Thymus (tissue), 11 donors: ENCODE measurements at regions not wholly inside any gene's neighbourhood (a gene's known extent, or its start where the extent isn't known, plus 50 kb on each side); places are given as distances from the start of the nearest gene placed in this dataset.

Experiments used
- DNase-seq, 9 donors: peaks; one replicate each; pipeline ENCODE4 v3.0.0-alpha.2; 2013; ENCODE audit warnings: low spot score in 9 of 9, low read depth in 6 of 9, missing footprints in 1 of 9
- H3K27ac ChIP-seq, 2 donors: one replicate each; pipeline ENCODE4 v1.5.1; 2013; ENCODE audit warnings: control low read depth in 1 of 2, low read depth in 1 of 2, low read length in 1 of 2, mild to moderate bottlenecking in 1 of 2, moderate library complexity in 1 of 2
- H3K27me3 ChIP-seq, 2 donors: one replicate each; pipeline ENCODE4 v1.5.1; 2013; ENCODE audit warnings: low read length in 1 of 2; ENCODE audit not compliant: control insufficient read depth in 2 of 2, insufficient read depth in 1 of 2
- H3K36me3 ChIP-seq, 2 donors: one replicate each; pipeline ENCODE4 v1.5.1; 2013; ENCODE audit warnings: low read length in 1 of 2, mild to moderate bottlenecking in 1 of 2, moderate library complexity in 1 of 2; ENCODE audit not compliant: control insufficient read depth in 2 of 2, insufficient read depth in 2 of 2
- H3K4me1 ChIP-seq, 2 donors: one replicate each; pipeline ENCODE4 v1.5.1; 2013; ENCODE audit warnings: low read length in 2 of 2; ENCODE audit not compliant: control insufficient read depth in 2 of 2, insufficient read depth in 2 of 2
- H3K4me3 ChIP-seq, 2 donors: one replicate each; pipeline ENCODE4 v1.5.1; 2013; ENCODE audit warnings: low read length in 2 of 2, control low read depth in 1 of 2, mild to moderate bottlenecking in 1 of 2
- H3K9me3 ChIP-seq, 2 donors: one replicate each; pipeline ENCODE4 v1.5.1; 2013; ENCODE audit warnings: low read length in 1 of 2, mild to moderate bottlenecking in 1 of 2; ENCODE audit not compliant: control insufficient read depth in 2 of 2, insufficient read depth in 1 of 2
- WGBS: extraction: QIAGEN DNeasy Blood & Tissue Kit; methylation state at CpG from one replicate; pipeline ENCODE4 v1.1.7; 2013; 5-methylcytosine and 5-hydroxymethylcytosine counted together
- donor health status: healthy.

DNA sequence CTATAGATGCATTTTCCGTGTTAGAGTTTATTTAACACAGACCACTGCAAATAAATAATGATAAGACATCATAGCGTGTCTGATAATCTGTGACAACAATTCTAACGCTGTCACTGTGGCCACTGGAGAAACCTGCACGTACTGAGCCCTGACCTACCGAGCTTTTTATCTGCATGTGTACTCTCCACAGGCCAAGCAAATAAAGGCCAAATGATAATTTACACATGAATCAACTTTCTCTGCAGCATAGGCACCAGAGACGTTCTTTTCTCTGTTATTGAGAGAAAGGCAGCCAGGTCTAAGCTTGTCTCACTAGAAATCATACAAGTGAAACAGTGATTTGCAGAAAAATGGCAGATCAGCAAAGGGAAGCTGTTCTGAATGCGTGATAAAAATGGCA is 75.8 kb downstream of the POU5F2 start:
- H3K36me3 ChIP-seq: no peaks in the 10 kb centered on the region
- H3K27me3 ChIP-seq: no peaks in the 10 kb centered on the region
- DNase-seq: no peak
- no peak overlapping the region for H3K27ac ChIP-seq
- no peak overlapping the region for H3K4me3 ChIP-seq
- no peaks in the 10 kb centered on the region for H3K4me1 ChIP-seq
- WGBS: 96% methylated on average over 7 of the region's 7 CpGs
- no peaks in the 10 kb centered on the region for H3K9me3 ChIP-seq

DNA sequence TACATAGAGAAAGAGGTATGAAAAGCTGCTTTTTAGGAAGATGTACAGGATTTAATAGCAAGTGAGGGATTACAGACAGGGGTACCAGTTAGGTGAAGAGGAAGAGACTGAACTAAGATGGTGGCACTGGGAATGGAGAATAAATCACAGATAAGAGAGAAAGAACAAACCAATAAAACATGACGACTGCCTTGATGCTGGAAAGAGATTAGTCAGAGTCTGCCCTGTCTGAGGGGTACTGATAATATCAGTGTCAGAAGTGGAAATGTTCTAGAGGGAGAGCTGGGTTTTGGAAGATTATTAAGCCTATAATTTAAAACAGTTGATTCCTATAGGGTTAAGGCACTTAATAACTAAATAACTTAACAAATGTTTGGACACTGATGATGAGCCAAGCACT is 77.7 kb downstream of the NR2F1 start:
- no peaks in the 10 kb centered on the region for H3K36me3 ChIP-seq
- no peaks in the 10 kb centered on the region for H3K9me3 ChIP-seq
- WGBS: 95% methylated on average over 1 of the region's 1 CpG
- H3K27me3 ChIP-seq: no peaks in the 10 kb centered on the region
- no peak overlapping the region for H3K27ac ChIP-seq
- no peak overlapping the region for H3K4me3 ChIP-seq
- DNase-seq: no peak
- H3K4me1 ChIP-seq: no peaks in the 10 kb centered on the region

DNA sequence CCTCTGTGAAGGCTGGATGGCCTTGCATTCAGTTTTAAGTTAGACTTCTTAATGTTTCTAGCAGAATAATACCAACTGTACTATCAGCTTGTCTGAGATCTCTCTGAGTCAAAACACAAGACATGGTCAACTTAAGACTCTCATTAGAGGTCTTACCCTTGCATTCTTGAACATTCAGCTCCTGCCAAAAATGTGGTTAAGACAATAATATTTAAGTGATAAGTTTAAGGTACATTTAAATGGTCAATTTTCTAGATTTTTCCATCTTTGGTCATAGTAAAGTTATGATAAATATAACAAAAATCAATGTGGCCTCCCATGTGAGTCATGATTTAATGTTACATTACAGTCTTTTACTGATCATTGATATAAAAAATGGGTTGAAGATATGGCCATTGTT is 75.0 kb downstream of the NR2F1 start:
- Histone ChIP-seq H3K9me3 (no peaks in the 10 kb centered on the region), H3K4me3 (no peak overlapping the region)

DNA sequence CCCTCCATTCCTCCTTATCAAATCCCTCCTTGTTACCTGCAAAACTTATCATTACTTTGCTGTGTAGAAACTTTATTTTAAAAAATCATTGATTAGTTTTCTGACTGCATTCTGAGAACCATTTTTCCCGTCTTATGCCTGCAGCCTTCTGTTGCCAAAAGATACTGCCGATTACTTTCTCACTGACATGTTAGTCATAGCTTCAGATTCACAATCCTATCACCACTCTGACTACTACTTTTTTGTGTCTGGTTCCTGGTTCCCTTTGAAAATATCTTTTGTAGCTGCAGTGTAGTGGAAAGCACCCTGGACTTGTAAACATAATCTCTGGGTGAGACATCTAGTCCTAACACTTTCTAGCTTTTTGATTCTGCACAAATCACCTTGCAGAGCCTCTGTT is 71.7 kb downstream of the NR2F1 start:
- H3K27me3 ChIP-seq: no peaks in the 10 kb centered on the region
- H3K4me3 ChIP-seq: no peak overlapping the region
- H3K36me3 ChIP-seq: no peaks in the 10 kb centered on the region
- H3K4me1 ChIP-seq: no peaks in the 10 kb centered on the region
- no peaks in the 10 kb centered on the region for H3K9me3 ChIP-seq
- DNase-seq: no peak
- H3K27ac ChIP-seq: no peak overlapping the region
- WGBS: 97% methylated on average over 2 of the region's 2 CpGs

More for the DNA sequence above, 75.0 kb downstream of the NR2F1 start:
- no peak for DNase-seq
- Histone ChIP-seq H3K36me3 (no peaks in the 10 kb centered on the region), H3K27ac (no peak overlapping the region), H3K27me3 (no peaks in the 10 kb centered on the region), H3K4me1 (no peaks in the 10 kb centered on the region)

DNA sequence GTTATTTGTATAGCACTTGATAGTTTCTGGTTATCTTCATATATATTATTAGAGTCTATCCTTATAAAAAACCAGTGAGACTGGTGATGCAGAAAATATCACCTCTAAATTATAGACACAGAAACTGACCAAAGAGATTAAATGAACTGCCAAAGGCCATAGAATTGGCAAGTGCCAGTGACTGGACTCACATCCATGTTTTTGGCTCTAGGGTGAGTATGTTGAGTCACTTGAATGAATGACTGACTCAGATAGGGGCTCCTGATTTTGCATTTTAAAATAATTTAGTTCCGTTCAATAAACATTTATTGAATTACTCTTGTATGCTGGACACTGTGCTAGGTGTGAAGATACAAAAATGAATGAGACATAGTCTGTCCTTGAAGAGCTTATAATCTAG is 70.7 kb downstream of the NR2F1 start:
- H3K4me1 ChIP-seq: no peaks in the 10 kb centered on the region
- no peaks in the 10 kb centered on the region for H3K9me3 ChIP-seq
- no peak overlapping the region for H3K4me3 ChIP-seq
- no peak overlapping the region for H3K27ac ChIP-seq
- no peaks in the 10 kb centered on the region for H3K27me3 ChIP-seq
- no peaks in the 10 kb centered on the region for H3K36me3 ChIP-seq
- DNase-seq: no peak
- 98% methylated on average over 1 of the region's 1 CpG for WGBS

DNA sequence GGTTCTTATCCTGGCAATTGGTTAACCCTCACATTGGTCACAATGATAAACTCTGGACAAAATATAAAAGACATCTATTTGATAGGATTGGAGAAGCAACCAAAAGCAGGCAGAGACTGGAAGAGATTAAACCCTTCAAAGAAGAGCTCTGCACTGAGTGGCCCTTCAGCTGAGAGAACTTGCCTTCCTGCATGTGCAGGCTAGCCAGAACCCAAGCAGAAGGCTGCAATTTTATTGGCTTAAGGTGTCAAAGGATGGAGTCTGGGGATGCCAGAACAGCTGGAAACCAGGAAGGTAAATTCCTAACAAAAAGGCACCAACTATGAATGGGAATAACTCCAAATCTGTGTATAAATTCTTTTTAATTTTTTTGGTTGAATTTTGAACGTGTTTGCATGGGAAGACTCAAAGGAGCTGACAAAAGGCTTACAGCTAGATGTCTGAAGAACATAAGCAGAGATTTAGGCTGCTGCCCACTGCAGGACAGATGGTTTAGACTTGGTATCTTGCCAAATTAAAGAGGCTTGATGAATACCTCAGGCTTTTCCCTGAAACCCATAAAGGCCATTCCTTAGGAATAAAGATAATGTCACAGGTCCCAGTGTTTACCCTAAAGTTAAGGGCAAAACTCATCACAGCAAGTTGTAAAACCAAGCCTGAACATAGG is 66.3 kb downstream of the NR2F1 start:
- Histone ChIP-seq H3K36me3 (no peaks in the 10 kb centered on the region), H3K27ac (no peak overlapping the region), H3K4me3 (no peak overlapping the region), H3K27me3 (no peaks in the 10 kb centered on the region), H3K9me3 (no peaks in the 10 kb centered on the region), H3K4me1 (no peaks in the 10 kb centered on the region)
- no peak for DNase-seq
- WGBS: 93% methylated on average over 1 of the region's 1 CpG

DNA sequence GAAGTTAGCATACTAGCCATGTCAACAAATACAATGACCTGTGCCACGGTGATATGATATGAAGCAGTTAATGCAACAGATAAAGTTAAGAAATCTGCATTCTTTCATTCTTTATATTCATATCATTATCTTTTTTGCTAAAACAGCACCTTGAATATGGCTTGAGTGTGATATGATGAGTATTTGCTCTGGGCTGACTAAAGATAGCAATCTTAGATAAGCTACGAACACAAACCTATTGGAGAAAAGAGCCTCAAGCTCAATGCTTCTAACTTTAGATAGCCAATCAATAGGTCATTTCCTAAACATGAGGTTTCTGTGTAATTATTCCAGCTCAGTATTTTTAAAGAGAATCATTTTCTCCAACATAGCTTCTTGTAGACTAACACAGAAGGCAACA is 61.7 kb downstream of the NR2F1 start:
- Histone ChIP-seq H3K4me1 (no peaks in the 10 kb centered on the region), H3K27me3 (no peaks in the 10 kb centered on the region), H3K36me3 (no peaks in the 10 kb centered on the region), H3K27ac (no peak overlapping the region), H3K9me3 (no peaks in the 10 kb centered on the region), H3K4me3 (no peak overlapping the region)
- 95% methylated on average over 2 of the region's 2 CpGs for whole genome bisulfite sequencing
- no peak for DNase-seq
